HG02759 (cell line): ENCODE measurements at regions not wholly inside any gene's neighbourhood (a gene's known extent, or its start where the extent isn't known, plus 50 kb on each side); places are given as distances from the start of the nearest gene placed in this dataset.

Experiments
- ATAC-seq: cut with Tn5 transposase; IDR thresholded peaks from one replicate; pipeline ENCODE4 v1.9.1; 2021; ENCODE audit warnings: mild to moderate bottlenecking, moderate library complexity; ENCODE audit not compliant: unreplicated experiment

DNA sequence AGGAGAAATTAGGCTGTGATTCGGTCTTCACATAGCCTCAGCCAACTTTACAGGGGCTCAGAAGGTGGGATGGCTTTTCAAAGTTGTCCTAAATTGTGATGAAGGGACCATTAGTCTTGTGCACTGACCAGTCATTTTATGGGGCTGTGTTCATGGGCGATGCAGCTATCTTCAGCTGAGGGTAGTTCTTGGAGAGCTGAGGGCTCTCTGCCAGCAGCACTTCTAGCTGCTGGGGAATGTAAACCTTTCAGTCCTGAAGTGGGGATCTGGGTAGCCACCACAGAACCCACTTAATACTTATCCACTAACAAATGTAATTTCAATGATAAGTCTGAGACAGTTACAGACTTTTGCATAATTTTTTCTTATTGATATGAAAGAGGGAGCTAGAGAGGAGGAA is 270.6 kb downstream of the AEBP2 start:
- ATAC-seq, result no peak

DNA sequence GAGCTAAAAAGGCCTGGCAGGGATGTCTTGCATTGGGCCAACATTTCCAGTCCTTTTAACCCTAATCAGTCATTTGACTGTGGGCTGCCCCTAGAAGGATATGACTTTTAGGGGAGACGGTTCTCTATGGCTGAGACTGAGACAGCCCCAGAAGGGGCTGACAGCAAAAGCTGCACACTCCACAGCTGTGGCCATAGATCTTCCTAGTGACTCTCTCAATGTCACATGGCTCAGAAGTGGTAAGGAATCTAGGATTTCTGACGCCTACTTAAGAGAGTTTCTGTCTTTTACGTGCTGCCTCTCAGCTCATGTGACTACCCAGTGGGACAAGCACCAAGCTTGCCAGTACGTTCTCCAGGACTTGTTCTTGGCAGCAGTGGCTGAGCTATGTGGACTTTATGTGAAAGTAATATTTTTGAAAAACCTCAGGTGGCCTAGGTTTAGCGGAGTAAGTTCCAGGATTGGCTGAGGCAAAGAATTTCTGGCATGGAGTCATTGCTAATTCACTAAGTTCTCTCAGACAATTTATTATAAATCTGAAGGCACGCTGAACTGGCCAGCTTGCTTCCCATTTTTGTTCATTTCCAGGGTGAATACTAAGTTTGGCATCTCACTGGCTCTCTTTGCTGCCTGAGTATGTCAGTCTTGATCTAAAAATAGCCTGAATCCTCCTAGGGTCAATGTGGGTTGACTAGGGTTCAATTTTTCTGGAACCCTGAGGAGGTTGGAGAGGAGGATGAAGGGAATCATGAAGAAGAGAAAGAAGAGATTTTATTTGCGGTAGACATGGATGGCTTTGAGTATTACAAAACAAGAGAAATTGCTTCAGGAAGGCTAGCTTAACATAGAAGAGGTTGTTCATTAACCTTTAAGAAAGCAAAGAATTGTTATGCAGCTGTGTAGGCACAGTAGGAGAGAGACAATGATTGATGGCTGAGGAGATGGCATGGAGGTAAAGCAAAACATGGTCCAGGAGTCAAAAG is 271.8 kb downstream of the AEBP2 start:
- no peak for ATAC-seq

DNA sequence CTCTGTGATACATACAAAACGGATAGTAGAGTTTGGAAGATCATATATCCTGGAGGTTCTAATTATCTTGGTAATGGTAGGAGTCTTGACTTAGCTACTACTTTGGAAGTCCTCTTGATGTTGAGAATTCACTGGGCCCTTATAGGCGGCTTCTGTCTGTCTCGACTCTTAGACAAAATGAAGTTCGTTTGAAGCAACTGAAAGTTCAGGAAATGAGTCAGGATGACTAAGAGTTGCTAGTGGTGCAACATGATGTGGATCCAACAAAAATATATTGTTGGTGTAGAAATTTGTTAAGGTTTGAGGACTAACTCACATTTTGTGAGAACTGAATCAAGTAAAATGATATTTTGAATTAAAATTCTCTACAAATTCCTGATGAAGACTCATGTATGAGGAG is 272.7 kb downstream of the AEBP2 start:
- no peak for ATAC-seq

DNA sequence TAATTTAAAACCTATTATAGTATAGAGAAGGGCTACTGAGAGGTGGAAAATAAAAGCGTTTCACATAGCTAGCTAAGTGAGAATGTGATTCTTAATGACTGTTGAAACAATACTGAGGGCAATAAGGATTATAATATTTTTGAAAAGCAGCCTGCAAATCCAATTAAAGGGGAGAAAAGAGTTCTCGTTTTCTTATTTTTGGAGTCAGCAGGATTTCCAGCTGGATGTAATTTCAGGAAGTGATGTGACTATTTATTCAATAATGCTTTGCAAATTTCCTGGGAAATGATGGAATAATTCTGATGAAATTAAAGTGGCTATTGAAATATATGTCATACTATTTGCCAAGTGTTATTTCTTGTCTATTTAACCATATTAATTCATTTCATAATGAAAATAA is 279.1 kb downstream of the AEBP2 start:
- ATAC-seq, result no peak

DNA sequence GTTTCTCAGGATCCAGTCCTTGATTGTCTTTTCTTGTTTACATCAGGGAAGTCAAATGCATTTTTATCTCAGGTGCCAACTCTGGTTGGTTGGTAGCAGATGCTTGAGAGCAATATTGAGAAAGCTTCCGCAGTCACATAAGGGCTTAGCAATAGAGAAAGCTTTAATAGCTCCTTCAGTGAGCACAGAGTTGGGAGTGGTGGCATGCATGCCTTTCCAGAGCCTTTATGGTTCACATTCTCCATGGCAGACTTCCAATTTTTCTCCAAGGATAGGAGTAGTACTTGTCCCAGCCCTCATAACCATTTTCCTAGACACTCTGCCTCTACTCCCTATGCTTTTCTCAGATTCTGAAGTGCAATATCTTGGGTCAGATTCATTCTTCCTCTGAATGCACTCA is 280.4 kb downstream of the AEBP2 start:
- ATAC-seq, result no peak

DNA sequence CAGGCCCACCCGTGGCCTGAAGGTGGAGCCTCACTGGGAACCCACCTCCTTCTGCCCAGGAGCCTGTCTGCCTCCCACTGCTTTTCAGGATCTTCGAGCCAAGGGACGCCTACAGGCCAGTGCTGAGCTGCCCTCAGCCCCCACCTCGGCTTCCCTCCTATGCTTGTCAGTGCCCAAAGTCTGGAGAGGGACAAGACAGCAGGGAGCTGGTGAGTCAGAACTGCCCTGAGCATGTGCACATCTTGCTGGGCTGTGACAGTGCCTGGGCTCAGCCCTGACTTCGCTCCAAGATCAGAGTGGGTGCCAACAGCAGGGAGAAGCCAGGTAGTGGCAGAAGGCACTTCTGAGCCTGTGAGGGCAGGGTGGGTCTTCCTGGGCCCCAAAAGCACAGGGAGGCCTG is 286.8 kb downstream of the AEBP2 start:
- no peak for ATAC-seq

DNA sequence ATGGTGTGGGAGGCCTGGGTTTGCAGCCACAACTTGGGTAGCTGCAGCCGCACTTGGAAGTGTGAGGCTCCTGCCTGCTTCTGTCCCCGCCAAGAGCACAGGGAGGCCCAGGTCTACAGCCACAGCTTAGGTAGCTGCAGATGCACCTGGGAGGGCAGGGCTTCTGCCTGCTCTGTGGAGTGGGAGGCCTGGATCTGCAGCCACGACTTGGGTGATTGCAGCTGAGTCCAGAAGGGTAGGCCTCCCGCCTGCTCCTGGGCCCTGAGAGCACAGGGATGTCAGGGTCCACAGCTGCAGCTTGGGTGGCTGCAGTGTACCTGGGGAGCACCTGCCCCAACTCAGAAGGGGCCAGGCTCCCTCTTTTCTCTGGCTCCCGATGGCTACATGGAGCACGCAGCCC is 287.3 kb downstream of the AEBP2 start:
- no peak for ATAC-seq

DNA sequence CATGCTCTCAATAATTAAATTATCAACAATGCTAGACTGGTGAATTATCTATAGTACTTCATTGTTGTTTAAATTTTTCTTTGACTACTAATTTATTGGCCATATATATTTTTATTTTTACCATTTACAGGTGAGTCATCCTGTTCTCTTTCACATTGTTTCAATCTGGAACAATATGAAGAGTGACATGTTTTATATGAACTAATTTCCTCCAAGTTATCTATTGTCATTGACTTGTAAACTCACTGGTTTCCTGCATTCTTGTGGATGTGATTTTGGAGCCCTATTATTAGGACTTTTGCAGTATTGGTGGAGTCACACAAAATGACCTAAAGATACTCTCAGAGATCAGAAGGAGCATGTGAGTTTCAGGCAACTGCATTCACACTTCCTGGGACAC is 297.7 kb downstream of the AEBP2 start:
- no peak for ATAC-seq

DNA sequence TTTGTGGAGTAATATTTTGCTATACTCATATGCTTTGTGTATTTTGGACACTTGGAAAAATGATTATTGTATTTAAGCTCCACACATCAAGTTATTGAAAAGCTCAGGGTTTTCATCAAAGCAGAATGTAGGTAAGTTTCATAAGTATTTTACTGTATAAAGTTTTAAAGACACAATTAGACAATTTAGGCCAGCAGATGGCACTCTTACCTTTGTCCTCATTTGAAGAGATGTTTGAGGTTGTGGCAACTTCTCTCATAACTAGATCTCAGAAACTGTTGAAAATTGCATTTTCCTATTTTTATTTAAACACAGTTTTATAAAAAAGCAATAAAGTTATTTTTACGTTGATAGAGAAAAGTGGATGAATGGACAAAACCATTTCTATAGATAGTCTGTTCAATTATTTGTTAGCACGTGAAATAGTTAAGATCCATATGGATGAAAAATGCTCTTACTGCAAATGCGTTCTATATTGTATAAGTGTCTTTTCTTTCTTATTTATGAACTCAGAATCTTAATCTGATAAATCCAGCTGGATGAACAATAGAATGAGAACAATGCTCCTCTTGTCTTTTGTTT is 300.0 kb downstream of the AEBP2 start:
- ATAC-seq, result no peak

DNA sequence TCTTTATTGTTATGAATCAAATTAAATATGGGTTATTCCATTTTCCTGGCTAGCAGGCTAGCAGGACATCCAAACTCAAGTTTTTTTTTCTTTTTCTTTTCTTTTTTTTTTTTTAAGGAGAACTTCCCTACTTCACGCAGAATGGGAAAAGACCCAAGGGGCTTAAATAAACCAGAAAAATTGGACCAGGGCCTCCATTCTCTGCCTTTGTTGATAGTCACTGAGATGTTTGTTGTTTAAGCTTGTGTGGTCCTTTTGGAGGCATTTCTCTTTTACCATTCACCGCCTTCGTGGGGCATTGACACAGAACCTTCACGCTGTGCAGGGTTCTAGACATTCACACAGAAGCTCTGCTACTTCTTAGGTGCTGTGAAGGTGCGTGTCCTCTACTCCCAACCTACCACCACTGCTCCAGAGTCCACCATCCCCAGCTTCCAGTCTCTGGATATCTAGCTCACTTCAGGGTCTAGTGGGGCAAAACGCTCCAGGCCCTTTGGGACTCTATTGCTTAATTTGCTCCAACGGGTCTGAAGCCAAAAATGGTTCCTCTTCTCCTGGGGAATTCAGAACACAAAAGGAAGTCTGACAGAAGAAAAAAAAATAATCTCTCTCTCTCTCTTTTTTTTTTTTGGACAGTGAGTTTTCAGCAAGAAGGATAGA is 301.3 kb downstream of the AEBP2 start:
- no peak for ATAC-seq

DNA sequence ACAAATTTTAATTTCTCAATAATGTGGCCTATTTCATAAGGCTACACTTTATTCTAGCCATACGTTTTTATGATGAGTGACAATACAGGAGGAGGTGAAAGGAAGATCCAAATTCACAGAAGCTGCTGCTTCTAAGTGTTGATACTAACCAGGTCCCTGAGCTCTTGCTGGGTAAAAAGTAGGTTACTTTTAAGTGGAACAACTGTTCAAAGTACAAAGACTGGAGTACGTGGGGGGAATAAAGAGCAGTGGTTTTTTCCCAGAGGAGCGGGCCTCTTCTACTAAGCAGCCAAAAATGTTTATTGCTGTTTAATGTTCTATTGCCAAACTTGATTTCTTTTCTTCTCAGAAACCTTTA is 301.8 kb downstream of the AEBP2 start:
- no peak for ATAC-seq

DNA sequence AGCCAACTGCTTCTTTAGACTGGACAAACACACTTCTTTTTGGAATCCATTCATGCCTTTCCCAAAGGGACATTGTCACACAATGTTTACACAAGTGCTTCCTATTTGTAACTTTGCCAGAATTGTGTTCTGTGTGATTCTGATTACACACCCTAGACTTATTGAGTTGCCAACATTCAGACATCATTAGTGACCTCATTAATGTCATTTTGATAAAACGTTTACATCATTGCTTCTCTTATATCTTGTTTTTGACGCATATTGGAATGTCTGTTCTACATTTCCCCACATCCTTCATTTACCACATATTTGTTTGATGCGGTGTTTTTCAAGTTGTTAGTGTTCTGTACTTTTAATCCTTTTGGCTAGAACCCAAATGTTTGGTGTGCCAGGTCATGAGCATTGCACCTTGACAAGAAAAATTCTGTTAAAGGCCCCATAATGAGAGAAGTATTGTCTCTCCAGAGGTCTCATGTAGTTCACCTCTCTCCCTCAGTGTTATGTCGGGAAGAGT is 305.5 kb downstream of the AEBP2 start:
- no peak for ATAC-seq

DNA sequence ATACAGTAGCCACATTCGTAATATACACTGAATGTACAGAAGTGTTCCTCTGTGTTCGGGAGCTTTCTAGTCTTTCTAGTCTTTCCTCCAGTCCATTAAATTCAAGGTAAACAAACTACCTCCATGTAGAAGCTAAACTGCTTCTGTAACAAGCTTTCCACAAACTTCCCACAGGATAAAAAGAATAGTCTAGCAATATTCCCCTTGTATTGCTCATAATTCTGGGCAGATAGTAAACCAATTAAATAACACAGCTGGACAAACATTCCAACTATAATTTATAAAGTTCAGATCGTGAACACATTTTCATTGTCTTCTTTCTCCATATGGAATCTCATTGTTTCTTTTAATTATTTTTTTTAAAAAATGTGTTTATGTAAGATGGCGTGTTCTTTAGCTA is 307.2 kb downstream of the AEBP2 start:
- ATAC-seq, result no peak

DNA sequence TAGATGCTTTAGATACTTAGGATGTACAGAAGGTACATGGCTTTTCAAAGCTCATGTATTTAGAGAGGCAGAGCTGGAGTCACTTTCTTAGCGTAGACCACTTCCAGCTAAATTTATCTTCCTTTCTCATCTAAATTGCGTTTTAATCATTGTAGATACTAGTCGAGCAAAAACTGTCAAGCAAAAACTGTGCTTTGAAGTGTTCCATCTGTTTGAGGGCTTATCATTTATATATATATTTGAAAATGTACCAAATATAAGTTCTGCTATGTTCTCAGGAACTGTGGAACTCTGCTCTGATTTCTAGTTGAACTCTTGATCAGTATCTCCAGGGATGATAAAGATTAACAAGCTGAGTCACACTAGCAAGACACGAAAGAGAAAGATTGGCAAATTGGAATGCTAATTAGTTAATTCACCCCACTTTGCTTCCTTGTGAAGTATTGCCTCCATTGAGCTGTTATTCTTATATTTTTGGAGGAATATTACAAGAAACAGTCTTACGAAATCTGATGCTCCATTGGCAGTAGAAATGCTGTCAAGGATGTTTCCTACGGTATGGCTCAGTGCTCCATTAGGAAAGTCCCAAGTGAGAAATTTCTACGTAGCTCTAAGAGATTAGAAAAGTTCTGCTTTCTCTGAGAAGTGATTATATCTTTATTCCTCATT is 310.7 kb downstream of the AEBP2 start:
- ATAC-seq, result no peak

DNA sequence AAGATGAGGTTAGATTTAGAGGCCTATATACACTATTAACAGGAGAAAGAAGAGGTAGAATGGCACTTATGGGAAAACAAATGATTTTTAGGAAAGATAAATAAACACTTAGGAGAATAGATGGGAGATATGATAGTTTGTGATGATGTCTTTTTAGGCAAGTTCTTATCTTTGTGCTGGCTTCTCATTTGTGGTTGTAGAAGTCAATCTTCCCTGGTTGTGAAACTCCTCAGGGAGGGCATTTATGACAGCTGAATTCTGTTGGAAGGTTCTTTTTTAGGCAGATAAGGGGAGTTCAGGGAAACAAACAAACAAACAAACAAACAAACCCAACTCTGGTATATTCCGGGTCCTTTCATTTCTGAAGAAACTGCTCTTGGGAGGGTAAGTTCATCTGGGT is 311.8 kb downstream of the AEBP2 start:
- no peak for ATAC-seq

DNA sequence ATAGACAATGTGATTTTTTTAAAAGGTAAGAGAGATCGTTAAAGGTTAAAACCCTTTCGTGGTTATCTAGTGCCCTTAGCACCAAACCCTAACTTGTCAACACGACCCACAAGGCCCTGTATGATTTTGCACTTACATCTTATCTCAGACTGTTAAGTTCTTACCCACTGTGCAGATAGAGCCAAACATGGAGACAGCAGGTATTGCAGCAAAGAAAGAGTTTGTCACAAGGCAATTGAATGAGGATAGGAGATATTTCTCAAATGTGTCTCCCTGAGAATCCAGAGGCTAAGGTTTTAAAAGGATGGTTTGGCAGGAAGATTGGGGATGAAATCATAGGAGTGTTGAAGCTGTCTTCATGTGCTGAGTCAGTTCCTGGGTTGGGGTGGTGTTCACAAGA is 313.4 kb downstream of the AEBP2 start:
- ATAC-seq, result no peak

DNA sequence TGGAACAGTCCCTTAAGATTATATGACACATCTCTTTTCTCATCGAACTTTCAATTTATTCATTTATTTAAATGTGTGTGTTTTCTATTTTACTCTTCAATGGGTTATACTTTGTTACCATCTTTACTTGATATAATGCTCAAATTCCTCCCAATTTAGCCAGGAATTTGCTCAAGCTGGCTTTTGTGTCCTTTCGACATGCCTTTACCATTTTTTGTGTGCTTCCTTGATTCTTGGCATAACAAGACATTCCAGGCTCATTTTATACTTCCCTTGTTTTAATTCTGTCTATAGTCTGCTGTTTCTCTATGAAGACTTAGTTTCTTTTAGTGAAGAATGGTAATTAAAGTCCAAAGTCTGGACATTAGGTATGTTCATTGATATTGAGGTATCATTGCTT is 315.8 kb downstream of the AEBP2 start:
- ATAC-seq, result no peak

DNA sequence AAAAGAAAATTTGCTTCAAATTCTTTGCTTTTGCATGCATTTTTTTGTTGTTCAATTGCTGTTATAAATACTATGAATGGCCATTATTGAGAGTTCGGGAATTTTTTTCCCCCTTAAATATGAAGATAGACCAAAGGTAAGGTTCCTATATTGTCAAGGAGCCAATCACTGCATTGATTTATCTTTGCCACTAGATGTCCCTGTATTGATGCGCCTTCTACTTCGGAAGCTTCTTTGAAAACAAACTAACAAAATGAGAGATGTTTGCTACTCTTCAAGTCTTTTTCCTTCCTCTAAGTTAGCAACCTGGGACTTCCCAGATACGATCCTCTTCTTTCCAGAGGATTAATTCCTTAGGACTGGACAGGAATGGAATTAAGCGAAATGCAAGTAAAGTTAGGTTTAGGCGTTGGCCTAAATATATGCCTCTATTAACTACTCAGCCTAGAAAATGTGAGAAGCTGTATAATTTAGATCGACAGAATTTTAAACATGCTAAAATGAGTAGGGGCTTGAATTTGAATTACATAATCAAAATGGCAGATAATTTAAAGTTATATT is 318.1 kb downstream of the AEBP2 start:
- no peak for ATAC-seq

DNA sequence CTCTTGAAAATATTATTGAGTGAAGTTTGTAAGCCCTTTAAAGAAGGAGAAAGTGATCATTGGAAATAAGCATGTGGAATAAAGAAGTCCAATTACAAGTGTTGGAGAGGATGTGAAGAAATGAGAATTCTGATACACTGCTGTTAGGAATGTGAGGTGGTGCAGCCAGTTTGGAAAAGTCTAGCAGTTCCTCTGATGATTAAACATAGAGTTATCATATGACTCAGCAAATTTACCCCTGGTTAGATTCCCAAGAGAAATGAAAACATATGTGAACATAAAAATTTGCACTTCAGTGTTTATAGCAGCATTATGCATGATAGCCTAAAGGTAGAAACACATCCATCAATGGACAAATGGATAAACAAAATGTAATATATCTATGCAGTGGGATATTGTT is 319.9 kb downstream of the AEBP2 start:
- ATAC-seq, result no peak

DNA sequence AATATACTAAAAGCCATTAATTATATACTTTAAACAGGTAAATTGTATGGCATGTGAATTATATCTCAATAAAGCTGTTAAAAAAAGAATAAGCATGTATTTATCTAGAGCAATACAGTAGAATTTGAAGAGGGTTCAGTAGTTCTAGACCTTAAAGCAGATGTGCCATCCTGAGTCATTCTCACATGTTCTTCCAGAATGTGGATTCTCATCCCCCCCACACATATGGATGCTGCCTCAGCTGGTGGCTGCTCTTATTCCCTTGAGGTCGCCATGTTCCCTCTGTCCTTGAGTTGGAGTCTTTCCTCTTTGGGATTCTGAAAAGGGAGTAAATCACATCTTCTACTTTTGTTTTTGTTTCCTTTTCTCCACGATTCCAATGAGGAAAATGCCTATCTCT is 321.3 kb downstream of the AEBP2 start:
- no peak for ATAC-seq

DNA sequence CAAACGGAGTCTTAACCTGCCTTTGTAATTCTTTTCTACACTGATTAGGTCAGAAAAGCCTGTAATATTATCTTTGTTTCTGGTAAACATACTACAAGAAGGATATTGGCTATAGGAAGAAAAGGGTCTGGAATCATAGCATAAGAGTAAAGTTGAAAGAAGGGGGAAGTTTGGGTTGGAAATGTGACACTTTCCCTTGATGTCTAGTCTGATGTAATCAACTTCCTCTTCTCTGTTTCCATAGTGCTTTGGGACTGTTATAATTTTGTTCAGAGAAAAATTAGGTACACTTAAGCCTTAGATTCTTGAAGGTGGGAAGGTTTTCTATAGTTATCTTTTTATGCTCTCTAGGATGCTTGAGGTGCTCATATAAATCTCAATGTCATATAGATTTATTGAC is 322.2 kb downstream of the AEBP2 start:
- no peak for ATAC-seq
